GM23338 (cell line): ENCODE measurements at regions not wholly inside any gene's neighbourhood (a gene's known extent, or its start where the extent isn't known, plus 50 kb on each side); places are given as distances from the start of the nearest gene placed in this dataset.

Source experiments
- ATAC-seq: fragments of 200-7000 bp; cut with Tn5 transposase; 3 replicates; pipeline ENCODE4 v1.9.1; 2020
- DNase-seq: peaks from one replicate; pipeline ENCODE4 v3.0.0-alpha.2; 2015; ENCODE audit warnings: low spot score
- H2AFZ ChIP-seq: fragments of 200-600 bp; sonication (generic); 2 replicates; pipeline ENCODE4 v1.8.0; 2016; ENCODE audit warnings: antibody characterized with exemption, mild to moderate bottlenecking, moderate library complexity
- H3F3A ChIP-seq: fragments of 200-600 bp; sonication (generic); replicated peaks from 2 replicates; pipeline ENCODE4 v1.8.0; 2017; ENCODE audit warnings: antibody characterized with exemption, mixed run types, low read depth
- H3K27ac ChIP-seq: fragments of 200-600 bp; sonication (generic); 2 replicates; pipeline ENCODE4 v1.6.1; 2016; ENCODE audit warnings: low read depth
- H3K27me3 ChIP-seq: fragments of 200-600 bp; sonication (generic); 2 replicates; pipeline ENCODE4 v1.8.0; 2016; ENCODE audit warnings: mild to moderate bottlenecking, mixed run types, moderate library complexity; ENCODE audit not compliant: insufficient read depth
- H3K36me3 ChIP-seq: fragments of 200-600 bp; sonication (generic); 2 replicates; pipeline ENCODE4 v1.8.0; 2016; ENCODE audit warnings: mild to moderate bottlenecking; ENCODE audit not compliant: insufficient read depth
- H3K4me1 ChIP-seq: fragments of 200-600 bp; sonication (generic); 2 replicates; pipeline ENCODE4 v1.8.0; 2016; ENCODE audit warnings: mild to moderate bottlenecking, moderate library complexity; ENCODE audit not compliant: insufficient read depth
- H3K4me2 ChIP-seq: fragments of 200-600 bp; sonication (generic); 2 replicates; pipeline ENCODE4 v1.7.1; 2017; ENCODE audit warnings: mixed run types
- H3K4me3 ChIP-seq: fragments of 200-600 bp; sonication (generic); 2 replicates; pipeline ENCODE4 v1.6.1; 2016; ENCODE audit warnings: mixed run types
- H3K79me2 ChIP-seq: fragments of 200-600 bp; sonication (generic); replicated peaks from 2 replicates; pipeline ENCODE4 v1.8.0; 2017; ENCODE audit warnings: mild to moderate bottlenecking; ENCODE audit not compliant: insufficient read depth
- H3K9me2 ChIP-seq: fragments of 200-600 bp; sonication (generic); 2 replicates; pipeline ENCODE4 v1.8.0; 2017; ENCODE audit not compliant: insufficient read depth
- H4K20me1 ChIP-seq: fragments of 200-600 bp; sonication (generic); replicated peaks from 2 replicates; pipeline ENCODE4 v1.8.0; 2017; ENCODE audit warnings: mild to moderate bottlenecking; ENCODE audit not compliant: insufficient read depth
- H3K27ac Mint-ChIP-seq: 2 replicates; pipeline ENCODE4 v1.8.0; 2020; ENCODE audit warnings: inconsistent platforms, mild to moderate bottlenecking, moderate library complexity, mixed read lengths
- H3K27me3 Mint-ChIP-seq: 3 replicates; pipeline ENCODE4 v1.8.0; 2022; ENCODE audit warnings: low read depth, mild to moderate bottlenecking, moderate library complexity, mixed read lengths, inconsistent platforms; ENCODE audit not compliant: insufficient read depth, poor library complexity
- H3K36me3 Mint-ChIP-seq: 3 replicates; pipeline ENCODE4 v1.8.0; 2021; ENCODE audit warnings: low read depth, mild to moderate bottlenecking, inconsistent platforms, moderate library complexity, mixed read lengths
- H3K4me1 Mint-ChIP-seq: 3 replicates; pipeline ENCODE4 v1.8.0; 2020; ENCODE audit warnings: mild to moderate bottlenecking, inconsistent platforms, mixed read lengths
- H3K4me3 Mint-ChIP-seq: 3 replicates; pipeline ENCODE4 v1.8.0; 2021; ENCODE audit warnings: moderate library complexity, mild to moderate bottlenecking, inconsistent platforms, mixed read lengths
- H3K9me3 Mint-ChIP-seq: 3 replicates; pipeline ENCODE4 v1.8.0; 2020; ENCODE audit warnings: moderate library complexity, mild to moderate bottlenecking, inconsistent platforms, mixed read lengths
- CREB1 ChIP-seq: fragments of 250-450 bp; sonication (Bioruptor Pico); IDR thresholded peaks from 2 replicates; pipeline ENCODE4 v1.5.0; 2020; ENCODE audit warnings: low read depth, mild to moderate bottlenecking, moderate library complexity
- EZH2 ChIP-seq: fragments of 200-600 bp; sonication (generic); IDR thresholded peaks from one replicate; pipeline ENCODE4 v1.8.0; 2017; ENCODE audit warnings: antibody characterized with exemption, mild to moderate bottlenecking, low read depth; ENCODE audit not compliant: unreplicated experiment
- EZH2phosphoT487 ChIP-seq: fragments of 200-600 bp; sonication (generic); IDR thresholded peaks from one replicate; pipeline ENCODE4 v1.8.1; 2018; ENCODE audit warnings: antibody characterized with exemption; ENCODE audit not compliant: unreplicated experiment
- JUNB ChIP-seq: IDR thresholded peaks from one replicate; pipeline ENCODE4 v1.6.1; 2016; ENCODE audit warnings: antibody characterized with exemption; ENCODE audit not compliant: unreplicated experiment
- NANOG ChIP-seq: IDR thresholded peaks from 2 replicates; pipeline ENCODE4 v1.6.1; 2016; ENCODE audit warnings: antibody characterized with exemption, borderline replicate concordance
- POLR2AphosphoS5 ChIP-seq: IDR thresholded peaks from 2 replicates; pipeline ENCODE4 v1.6.1; 2016; ENCODE audit warnings: antibody characterized with exemption, low read depth
- STAT1 ChIP-seq: IDR thresholded peaks from one replicate; pipeline ENCODE4 v1.6.1; 2016; ENCODE audit warnings: antibody characterized with exemption; ENCODE audit not compliant: unreplicated experiment
- ZNF114 ChIP-seq: fragments of 250-450 bp; sonication (Bioruptor Pico); IDR thresholded peaks from 2 replicates; pipeline ENCODE4 v1.5.0; 2020; ENCODE audit warnings: mild to moderate bottlenecking, moderate library complexity
- ZNF331 ChIP-seq: fragments of 250-450 bp; sonication (Bioruptor Pico); IDR thresholded peaks from 2 replicates; pipeline ENCODE4 v1.5.0; 2020; ENCODE audit warnings: low read depth, mild to moderate bottlenecking, moderate library complexity
- TF ChIP-seq, protein P1 (sequence below): IDR thresholded peaks from one replicate; pipeline ENCODE4 v1.6.1; 2018; ENCODE audit warnings: antibody characterized with exemption; ENCODE audit not compliant: unreplicated experiment
- TF ChIP-seq, protein P2 (sequence below): fragments of 250-450 bp; sonication (Bioruptor Pico); IDR thresholded peaks from 2 replicates; pipeline ENCODE4 v1.5.0; 2020; ENCODE audit warnings: mild to moderate bottlenecking, moderate library complexity
- TF ChIP-seq, protein P3 (sequence below): IDR thresholded peaks from 2 replicates; pipeline ENCODE4 v1.6.1; 2016; ENCODE audit warnings: antibody characterized with exemption
- TF ChIP-seq, protein P4 (sequence below), 2 experiments: fragments of 200-600 bp in 1 of 2; sonication (generic) in 1 of 2; conservative IDR thresholded peaks; 2 replicates each; pipeline versions ENCODE4 v1.5.1 to v1.6.1; 2016 to 2017; ENCODE audit warnings: antibody characterized with exemption in 2 of 2, low read depth in 2 of 2, mild to moderate bottlenecking in 2 of 2, moderate library complexity in 1 of 2

DNA sequence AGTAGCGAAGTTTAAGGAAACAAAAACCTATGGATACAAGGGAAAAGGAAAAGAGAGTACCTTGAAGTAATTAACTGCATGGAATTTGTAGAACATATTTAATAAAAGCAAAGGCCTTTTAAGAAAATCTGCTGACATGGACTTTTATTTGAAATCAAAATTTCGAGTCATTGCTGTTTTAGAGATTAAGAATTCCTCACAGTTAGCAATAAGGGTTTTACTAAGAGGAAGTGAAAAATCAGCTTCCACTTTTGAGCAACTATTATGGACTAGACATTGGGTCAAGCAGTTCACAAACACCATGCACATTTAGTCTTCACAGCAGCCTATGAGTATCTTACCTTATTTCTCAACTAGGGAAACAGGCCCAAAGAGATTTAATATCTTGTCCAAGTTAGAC, 876.3 kb downstream of the BCL11A start:
- Mint-ChIP-seq H3K4me1 (no peaks in the 10 kb centered on the region), H3K27me3 (no peaks in the 10 kb centered on the region), H3K27ac (no peak overlapping the region), H3K4me3 (no peak overlapping the region), H3K36me3 (no peaks in the 10 kb centered on the region), H3K9me3 (no peaks in the 10 kb centered on the region)
- H3K9me2 ChIP-seq: peaks cover 3% of the 10 kb centered on the region; the same call in 1 of the 2 replicates
- DNase-seq (no peak), ATAC-seq (no peak)
- TF ChIP-seq ZNF331 (CRISPR knock-in tag) (no peak), ZNF114 (CRISPR knock-in tag) (no peak), STAT1 (no peak), EZH2 (no peak), POLR2AphosphoS5 (no peak), CREB1 (CRISPR knock-in tag) (no peak), JUNB (no peak), NANOG (no peak), EZH2phosphoT487 (no peak)
- TF ChIP-seq, protein P1, sequence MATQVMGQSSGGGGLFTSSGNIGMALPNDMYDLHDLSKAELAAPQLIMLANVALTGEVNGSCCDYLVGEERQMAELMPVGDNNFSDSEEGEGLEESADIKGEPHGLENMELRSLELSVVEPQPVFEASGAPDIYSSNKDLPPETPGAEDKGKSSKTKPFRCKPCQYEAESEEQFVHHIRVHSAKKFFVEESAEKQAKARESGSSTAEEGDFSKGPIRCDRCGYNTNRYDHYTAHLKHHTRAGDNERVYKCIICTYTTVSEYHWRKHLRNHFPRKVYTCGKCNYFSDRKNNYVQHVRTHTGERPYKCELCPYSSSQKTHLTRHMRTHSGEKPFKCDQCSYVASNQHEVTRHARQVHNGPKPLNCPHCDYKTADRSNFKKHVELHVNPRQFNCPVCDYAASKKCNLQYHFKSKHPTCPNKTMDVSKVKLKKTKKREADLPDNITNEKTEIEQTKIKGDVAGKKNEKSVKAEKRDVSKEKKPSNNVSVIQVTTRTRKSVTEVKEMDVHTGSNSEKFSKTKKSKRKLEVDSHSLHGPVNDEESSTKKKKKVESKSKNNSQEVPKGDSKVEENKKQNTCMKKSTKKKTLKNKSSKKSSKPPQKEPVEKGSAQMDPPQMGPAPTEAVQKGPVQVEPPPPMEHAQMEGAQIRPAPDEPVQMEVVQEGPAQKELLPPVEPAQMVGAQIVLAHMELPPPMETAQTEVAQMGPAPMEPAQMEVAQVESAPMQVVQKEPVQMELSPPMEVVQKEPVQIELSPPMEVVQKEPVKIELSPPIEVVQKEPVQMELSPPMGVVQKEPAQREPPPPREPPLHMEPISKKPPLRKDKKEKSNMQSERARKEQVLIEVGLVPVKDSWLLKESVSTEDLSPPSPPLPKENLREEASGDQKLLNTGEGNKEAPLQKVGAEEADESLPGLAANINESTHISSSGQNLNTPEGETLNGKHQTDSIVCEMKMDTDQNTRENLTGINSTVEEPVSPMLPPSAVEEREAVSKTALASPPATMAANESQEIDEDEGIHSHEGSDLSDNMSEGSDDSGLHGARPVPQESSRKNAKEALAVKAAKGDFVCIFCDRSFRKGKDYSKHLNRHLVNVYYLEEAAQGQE: no peak
- TF ChIP-seq, protein P2, sequence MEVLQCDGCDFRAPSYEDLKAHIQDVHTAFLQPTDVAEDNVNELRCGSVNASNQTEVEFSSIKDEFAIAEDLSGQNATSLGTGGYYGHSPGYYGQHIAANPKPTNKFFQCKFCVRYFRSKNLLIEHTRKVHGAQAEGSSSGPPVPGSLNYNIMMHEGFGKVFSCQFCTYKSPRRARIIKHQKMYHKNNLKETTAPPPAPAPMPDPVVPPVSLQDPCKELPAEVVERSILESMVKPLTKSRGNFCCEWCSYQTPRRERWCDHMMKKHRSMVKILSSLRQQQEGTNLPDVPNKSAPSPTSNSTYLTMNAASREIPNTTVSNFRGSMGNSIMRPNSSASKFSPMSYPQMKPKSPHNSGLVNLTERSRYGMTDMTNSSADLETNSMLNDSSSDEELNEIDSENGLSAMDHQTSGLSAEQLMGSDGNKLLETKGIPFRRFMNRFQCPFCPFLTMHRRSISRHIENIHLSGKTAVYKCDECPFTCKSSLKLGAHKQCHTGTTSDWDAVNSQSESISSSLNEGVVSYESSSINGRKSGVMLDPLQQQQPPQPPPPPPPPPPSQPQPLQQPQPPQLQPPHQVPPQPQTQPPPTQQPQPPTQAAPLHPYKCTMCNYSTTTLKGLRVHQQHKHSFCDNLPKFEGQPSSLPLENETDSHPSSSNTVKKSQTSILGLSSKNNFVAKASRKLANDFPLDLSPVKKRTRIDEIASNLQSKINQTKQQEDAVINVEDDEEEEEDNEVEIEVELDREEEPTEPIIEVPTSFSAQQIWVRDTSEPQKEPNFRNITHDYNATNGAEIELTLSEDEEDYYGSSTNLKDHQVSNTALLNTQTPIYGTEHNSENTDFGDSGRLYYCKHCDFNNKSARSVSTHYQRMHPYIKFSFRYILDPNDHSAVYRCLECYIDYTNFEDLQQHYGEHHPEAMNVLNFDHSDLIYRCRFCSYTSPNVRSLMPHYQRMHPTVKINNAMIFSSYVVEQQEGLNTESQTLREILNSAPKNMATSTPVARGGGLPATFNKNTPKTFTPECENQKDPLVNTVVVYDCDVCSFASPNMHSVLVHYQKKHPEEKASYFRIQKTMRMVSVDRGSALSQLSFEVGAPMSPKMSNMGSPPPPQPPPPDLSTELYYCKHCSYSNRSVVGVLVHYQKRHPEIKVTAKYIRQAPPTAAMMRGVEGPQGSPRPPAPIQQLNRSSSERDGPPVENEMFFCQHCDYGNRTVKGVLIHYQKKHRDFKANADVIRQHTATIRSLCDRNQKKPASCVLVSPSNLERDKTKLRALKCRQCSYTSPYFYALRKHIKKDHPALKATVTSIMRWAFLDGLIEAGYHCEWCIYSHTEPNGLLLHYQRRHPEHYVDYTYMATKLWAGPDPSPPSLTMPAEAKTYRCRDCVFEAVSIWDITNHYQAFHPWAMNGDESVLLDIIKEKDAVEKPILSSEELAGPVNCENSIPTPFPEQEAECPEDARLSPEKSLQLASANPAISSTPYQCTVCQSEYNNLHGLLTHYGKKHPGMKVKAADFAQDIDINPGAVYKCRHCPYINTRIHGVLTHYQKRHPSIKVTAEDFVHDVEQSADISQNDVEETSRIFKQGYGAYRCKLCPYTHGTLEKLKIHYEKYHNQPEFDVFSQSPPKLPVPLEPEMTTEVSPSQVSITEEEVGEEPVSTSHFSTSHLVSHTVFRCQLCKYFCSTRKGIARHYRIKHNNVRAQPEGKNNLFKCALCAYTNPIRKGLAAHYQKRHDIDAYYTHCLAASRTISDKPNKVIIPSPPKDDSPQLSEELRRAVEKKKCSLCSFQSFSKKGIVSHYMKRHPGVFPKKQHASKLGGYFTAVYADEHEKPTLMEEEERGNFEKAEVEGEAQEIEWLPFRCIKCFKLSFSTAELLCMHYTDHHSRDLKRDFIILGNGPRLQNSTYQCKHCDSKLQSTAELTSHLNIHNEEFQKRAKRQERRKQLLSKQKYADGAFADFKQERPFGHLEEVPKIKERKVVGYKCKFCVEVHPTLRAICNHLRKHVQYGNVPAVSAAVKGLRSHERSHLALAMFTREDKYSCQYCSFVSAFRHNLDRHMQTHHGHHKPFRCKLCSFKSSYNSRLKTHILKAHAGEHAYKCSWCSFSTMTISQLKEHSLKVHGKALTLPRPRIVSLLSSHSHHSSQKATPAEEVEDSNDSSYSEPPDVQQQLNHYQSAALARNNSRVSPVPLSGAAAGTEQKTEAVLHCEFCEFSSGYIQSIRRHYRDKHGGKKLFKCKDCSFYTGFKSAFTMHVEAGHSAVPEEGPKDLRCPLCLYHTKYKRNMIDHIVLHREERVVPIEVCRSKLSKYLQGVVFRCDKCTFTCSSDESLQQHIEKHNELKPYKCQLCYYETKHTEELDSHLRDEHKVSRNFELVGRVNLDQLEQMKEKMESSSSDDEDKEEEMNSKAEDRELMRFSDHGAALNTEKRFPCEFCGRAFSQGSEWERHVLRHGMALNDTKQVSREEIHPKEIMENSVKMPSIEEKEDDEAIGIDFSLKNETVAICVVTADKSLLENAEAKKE (CRISPR knock-in tag): no peak
- TF ChIP-seq, protein P3, sequence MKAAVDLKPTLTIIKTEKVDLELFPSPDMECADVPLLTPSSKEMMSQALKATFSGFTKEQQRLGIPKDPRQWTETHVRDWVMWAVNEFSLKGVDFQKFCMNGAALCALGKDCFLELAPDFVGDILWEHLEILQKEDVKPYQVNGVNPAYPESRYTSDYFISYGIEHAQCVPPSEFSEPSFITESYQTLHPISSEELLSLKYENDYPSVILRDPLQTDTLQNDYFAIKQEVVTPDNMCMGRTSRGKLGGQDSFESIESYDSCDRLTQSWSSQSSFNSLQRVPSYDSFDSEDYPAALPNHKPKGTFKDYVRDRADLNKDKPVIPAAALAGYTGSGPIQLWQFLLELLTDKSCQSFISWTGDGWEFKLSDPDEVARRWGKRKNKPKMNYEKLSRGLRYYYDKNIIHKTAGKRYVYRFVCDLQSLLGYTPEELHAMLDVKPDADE: no peak
- TF ChIP-seq, protein P4, sequence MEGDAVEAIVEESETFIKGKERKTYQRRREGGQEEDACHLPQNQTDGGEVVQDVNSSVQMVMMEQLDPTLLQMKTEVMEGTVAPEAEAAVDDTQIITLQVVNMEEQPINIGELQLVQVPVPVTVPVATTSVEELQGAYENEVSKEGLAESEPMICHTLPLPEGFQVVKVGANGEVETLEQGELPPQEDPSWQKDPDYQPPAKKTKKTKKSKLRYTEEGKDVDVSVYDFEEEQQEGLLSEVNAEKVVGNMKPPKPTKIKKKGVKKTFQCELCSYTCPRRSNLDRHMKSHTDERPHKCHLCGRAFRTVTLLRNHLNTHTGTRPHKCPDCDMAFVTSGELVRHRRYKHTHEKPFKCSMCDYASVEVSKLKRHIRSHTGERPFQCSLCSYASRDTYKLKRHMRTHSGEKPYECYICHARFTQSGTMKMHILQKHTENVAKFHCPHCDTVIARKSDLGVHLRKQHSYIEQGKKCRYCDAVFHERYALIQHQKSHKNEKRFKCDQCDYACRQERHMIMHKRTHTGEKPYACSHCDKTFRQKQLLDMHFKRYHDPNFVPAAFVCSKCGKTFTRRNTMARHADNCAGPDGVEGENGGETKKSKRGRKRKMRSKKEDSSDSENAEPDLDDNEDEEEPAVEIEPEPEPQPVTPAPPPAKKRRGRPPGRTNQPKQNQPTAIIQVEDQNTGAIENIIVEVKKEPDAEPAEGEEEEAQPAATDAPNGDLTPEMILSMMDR (conservative IDR thresholded peaks at IDR 0.05; ENCODE audit: low read depth in 2 of 2): no peak
- H3K27me3 ChIP-seq: no peaks in the 10 kb centered on the region
- H3F3A ChIP-seq: no peaks in the 10 kb centered on the region
- no peaks in the 10 kb centered on the region for H3K79me2 ChIP-seq
- no peak overlapping the region for H3K4me3 ChIP-seq
- H3K27ac ChIP-seq: no peak overlapping the region
- no peak overlapping the region; the same call in 1 of the 2 replicates for H2AFZ ChIP-seq
- H4K20me1 ChIP-seq: no peaks in the 10 kb centered on the region
- H3K4me2 ChIP-seq: no peak overlapping the region
- H3K4me1 ChIP-seq: no peaks in the 10 kb centered on the region
- H3K36me3 ChIP-seq: no peaks in the 10 kb centered on the region
